ENCODE measurements at regions not wholly inside any gene's neighbourhood (a gene's known extent, or its start where the extent isn't known, plus 50 kb on each side); places are given as distances from the start of the nearest gene placed in this dataset.

DNA sequence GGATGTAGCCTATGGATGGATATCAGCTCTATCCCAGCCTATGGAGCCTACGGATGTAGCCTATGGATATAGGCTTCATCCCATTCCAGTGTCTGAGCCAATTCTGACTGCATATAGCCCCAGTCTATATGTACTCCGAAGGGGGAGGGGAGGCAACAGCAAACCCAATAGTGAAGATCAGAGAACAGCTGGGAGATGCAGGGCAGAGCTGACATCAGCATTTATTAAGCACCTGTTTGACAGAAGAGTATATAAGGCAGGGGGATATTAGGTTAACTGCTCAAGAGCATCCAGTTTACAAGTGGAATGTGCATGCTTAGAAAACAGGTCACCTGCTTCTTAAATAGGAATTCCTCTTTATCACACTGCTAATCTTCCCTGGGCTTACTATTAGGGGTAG lies 85.2 kb downstream of the TNFAIP3 start:
- ChIA-PET POLR2A (no interaction called here), CTCF (ENCODE audit: low intra/inter-chr PET ratio, low total read pairs) (no interaction called here)
- Histone ChIP-seq H2AFZ (ENCODE audit: low read length) (no peak overlapping the region), H3K9ac (ENCODE audit: insufficient read depth, low read depth, low read length) (no peak overlapping the region), H3K36me3 (replicated peaks in 1 of 2; ENCODE audit: control insufficient read depth in 1 of 2, insufficient read depth in 2 of 2, low read length in 2 of 2) (no peaks in the 10 kb centered on the region), H3K9me3 (ENCODE audit: low read length) (no peaks in the 10 kb centered on the region), H4K20me1 (ENCODE audit: insufficient read depth, low read length) (no peaks in the 10 kb centered on the region), H3K4me3 (replicated peaks in 1 of 3; ENCODE audit: insufficient read depth in 1 of 3, low read depth in 2 of 3, low read length in 3 of 3) (no peak overlapping the region), H3K4me1 (ENCODE audit: insufficient read depth, low read length) (no peaks in the 10 kb centered on the region), H3K27ac (ENCODE audit: extremely low read length, insufficient read depth, low read length) (no peak overlapping the region), H3K27me3 (ENCODE audit: control insufficient read depth in 1 of 2, insufficient read depth in 2 of 2, low read length in 2 of 2) (peaks cover 0 to 31% of the 10 kb centered on the region in 2 experiments; a peak in 3 of 5 replicates), H3K79me2 (ENCODE audit: insufficient read depth, low read length) (no peaks in the 10 kb centered on the region), H3K4me2 (ENCODE audit: low read depth, low read length) (no peak overlapping the region)
- intact Hi-C loops (cut with micrococcal nuclease; ENCODE audit: unreplicated experiment) = no loop called here
- in situ Hi-C loops (cut with HindIII; ENCODE audit: extremely low pct_ligation_motif_present, low pct_unique_long_range_greater_than_20kb) = loop anchor here (25.0 kb wide), 1 partner anchor 865 kb away; no protein-coding TSS in a partner anchor
- FAIRE-seq = no peak
- 0% methylated on average over 2 of the region's 2 CpGs for WGBS (ENCODE audit: low lambda C conversion rate)
- ATAC-seq = no peak
- no peak for DNase-seq (ENCODE audit: low spot score)
- TF ChIP-seq, protein P1, sequence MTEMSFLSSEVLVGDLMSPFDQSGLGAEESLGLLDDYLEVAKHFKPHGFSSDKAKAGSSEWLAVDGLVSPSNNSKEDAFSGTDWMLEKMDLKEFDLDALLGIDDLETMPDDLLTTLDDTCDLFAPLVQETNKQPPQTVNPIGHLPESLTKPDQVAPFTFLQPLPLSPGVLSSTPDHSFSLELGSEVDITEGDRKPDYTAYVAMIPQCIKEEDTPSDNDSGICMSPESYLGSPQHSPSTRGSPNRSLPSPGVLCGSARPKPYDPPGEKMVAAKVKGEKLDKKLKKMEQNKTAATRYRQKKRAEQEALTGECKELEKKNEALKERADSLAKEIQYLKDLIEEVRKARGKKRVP (CRISPR knock-in tag; IDR thresholded peaks at IDR 0.05) = no peak
- no peak for TF ChIP-seq TFDP1 (CRISPR knock-in tag; IDR thresholded peaks at IDR 0.05; ENCODE audit: borderline replicate concordance)
- TF ChIP-seq, protein P2, sequence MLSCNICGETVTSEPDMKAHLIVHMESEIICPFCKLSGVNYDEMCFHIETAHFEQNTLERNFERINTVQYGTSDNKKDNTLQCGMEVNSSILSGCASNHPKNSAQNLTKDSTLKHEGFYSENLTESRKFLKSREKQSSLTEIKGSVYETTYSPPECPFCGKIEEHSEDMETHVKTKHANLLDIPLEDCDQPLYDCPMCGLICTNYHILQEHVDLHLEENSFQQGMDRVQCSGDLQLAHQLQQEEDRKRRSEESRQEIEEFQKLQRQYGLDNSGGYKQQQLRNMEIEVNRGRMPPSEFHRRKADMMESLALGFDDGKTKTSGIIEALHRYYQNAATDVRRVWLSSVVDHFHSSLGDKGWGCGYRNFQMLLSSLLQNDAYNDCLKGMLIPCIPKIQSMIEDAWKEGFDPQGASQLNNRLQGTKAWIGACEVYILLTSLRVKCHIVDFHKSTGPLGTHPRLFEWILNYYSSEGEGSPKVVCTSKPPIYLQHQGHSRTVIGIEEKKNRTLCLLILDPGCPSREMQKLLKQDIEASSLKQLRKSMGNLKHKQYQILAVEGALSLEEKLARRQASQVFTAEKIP (CRISPR knock-in tag; IDR thresholded peaks at IDR 0.05; ENCODE audit: borderline replicate concordance) = no peak
- TF ChIP-seq FOXA1 (IDR thresholded peaks at IDR 0.05) = no peak
- no peak for TF ChIP-seq FOXA1 (CRISPR knock-in tag; IDR thresholded peaks at IDR 0.05)
- no peak for TF ChIP-seq KLF9 (CRISPR knock-in tag; IDR thresholded peaks at IDR 0.05; ENCODE audit: low read depth)
- TF ChIP-seq MAFF (IDR thresholded peaks at IDR 0.05; ENCODE audit: low read depth, low read length) = peak; percentile 75
- TF ChIP-seq HOMEZ (CRISPR knock-in tag; IDR thresholded peaks at IDR 0.05; ENCODE audit: low read depth) = no peak
- no peak for TF ChIP-seq JARID2 (CRISPR knock-in tag; IDR thresholded peaks at IDR 0.05; ENCODE audit: insufficient replicate concordance)
- TF ChIP-seq MAFK (conservative IDR thresholded peaks at IDR 0.05 in 1 of 2, IDR thresholded peaks at IDR 0.05 in 1 of 2; ENCODE audit: low read length in 2 of 2) = peak; percentile 84 to 89
- TF ChIP-seq TBX3 (IDR thresholded peaks at IDR 0.05; ENCODE audit: borderline replicate concordance) = no peak
- TF ChIP-seq KAT2B (IDR thresholded peaks at IDR 0.05; ENCODE audit: borderline replicate concordance, low read depth, low read length) = no peak
- BruUV-seq (replicated peaks) = no TSS peak
